Cardiac muscle cell (in vitro differentiated cells and primary cell): ENCODE measurements at regions not wholly inside any gene's neighbourhood (a gene's known extent, or its start where the extent isn't known, plus 50 kb on each side); places are given as distances from the start of the nearest gene placed in this dataset.

Source experiments
- DNase-seq, 2 donors: peaks; one replicate each; pipeline versions ENCODE4 v3.0.0 to v3.0.0-alpha.2; 2010 to 2017; ENCODE audit warnings: low read depth in 1 of 2, low spot score in 1 of 2
- H3K27ac ChIP-seq: fragments of 200-600 bp; sonication (generic); 2 replicates; pipeline ENCODE4 v1.5.1; 2016
- H3K27me3 ChIP-seq: fragments of 200-600 bp; sonication (generic); 2 replicates; pipeline ENCODE4 v1.6.0; 2016; ENCODE audit warnings: control low read depth
- H3K36me3 ChIP-seq: fragments of 200-600 bp; sonication (generic); 2 replicates; pipeline ENCODE4 v1.5.1; 2016; ENCODE audit warnings: control low read depth
- H3K4me1 ChIP-seq: fragments of 200-600 bp; sonication (generic); 2 replicates; pipeline ENCODE4 v1.8.1; 2017; ENCODE audit warnings: low read depth, mild to moderate bottlenecking, mixed run types
- H3K4me3 ChIP-seq: fragments of 200-600 bp; sonication (generic); 2 replicates; pipeline ENCODE4 v1.5.1; 2016; ENCODE audit warnings: mild to moderate bottlenecking
- H3K9me3 ChIP-seq: fragments of 200-600 bp; sonication (generic); 2 replicates; pipeline ENCODE4 v1.5.1; 2017; ENCODE audit warnings: low read depth, mild to moderate bottlenecking, control low read depth
- TF ChIP-seq, protein P1 (sequence below): IDR thresholded peaks from 2 replicates; pipeline ENCODE4 v1.5.1; 2012; ENCODE audit warnings: low read depth, mild to moderate bottlenecking, low read length

GRCh38 chr13:83709426-83710132, 172.7 kb downstream of the SLITRK1 start:
- H3K9me3 ChIP-seq, result no peaks in the 10 kb centered on the region
- TF ChIP-seq, protein P1, sequence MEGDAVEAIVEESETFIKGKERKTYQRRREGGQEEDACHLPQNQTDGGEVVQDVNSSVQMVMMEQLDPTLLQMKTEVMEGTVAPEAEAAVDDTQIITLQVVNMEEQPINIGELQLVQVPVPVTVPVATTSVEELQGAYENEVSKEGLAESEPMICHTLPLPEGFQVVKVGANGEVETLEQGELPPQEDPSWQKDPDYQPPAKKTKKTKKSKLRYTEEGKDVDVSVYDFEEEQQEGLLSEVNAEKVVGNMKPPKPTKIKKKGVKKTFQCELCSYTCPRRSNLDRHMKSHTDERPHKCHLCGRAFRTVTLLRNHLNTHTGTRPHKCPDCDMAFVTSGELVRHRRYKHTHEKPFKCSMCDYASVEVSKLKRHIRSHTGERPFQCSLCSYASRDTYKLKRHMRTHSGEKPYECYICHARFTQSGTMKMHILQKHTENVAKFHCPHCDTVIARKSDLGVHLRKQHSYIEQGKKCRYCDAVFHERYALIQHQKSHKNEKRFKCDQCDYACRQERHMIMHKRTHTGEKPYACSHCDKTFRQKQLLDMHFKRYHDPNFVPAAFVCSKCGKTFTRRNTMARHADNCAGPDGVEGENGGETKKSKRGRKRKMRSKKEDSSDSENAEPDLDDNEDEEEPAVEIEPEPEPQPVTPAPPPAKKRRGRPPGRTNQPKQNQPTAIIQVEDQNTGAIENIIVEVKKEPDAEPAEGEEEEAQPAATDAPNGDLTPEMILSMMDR, result no peak
- H3K4me3 ChIP-seq, result no peak overlapping the region
- no peak overlapping the region for H3K27ac ChIP-seq
- no peaks in the 10 kb centered on the region for H3K27me3 ChIP-seq
- no peaks in the 10 kb centered on the region for H3K36me3 ChIP-seq
- DNase-seq, result no peak
- no peaks in the 10 kb centered on the region for H3K4me1 ChIP-seq

- no peak overlapping the region for H3K27ac ChIP-seq
- no peaks in the 10 kb centered on the region for H3K36me3 ChIP-seq
- DNase-seq, result no peak
- H3K4me3 ChIP-seq, result no peak overlapping the region
- no peaks in the 10 kb centered on the region for H3K4me1 ChIP-seq
- no peaks in the 10 kb centered on the region for H3K27me3 ChIP-seq
- TF ChIP-seq, protein P1, result no peak
- H3K9me3 ChIP-seq, result no peaks in the 10 kb centered on the region
Measured at GRCh38 chr13:83702021-83702420, 180.3 kb downstream of the SLITRK1 start.

- no peak overlapping the region for H3K27ac ChIP-seq
- no peaks in the 10 kb centered on the region for H3K27me3 ChIP-seq
- no peak for DNase-seq
- TF ChIP-seq, protein P1, result no peak
- no peaks in the 10 kb centered on the region for H3K4me1 ChIP-seq
- H3K36me3 ChIP-seq, result no peaks in the 10 kb centered on the region
- no peaks in the 10 kb centered on the region for H3K9me3 ChIP-seq
- H3K4me3 ChIP-seq, result no peak overlapping the region
Measured at GRCh38 chr13:83692800-83693199, 189.5 kb downstream of the SLITRK1 start.

DNA sequence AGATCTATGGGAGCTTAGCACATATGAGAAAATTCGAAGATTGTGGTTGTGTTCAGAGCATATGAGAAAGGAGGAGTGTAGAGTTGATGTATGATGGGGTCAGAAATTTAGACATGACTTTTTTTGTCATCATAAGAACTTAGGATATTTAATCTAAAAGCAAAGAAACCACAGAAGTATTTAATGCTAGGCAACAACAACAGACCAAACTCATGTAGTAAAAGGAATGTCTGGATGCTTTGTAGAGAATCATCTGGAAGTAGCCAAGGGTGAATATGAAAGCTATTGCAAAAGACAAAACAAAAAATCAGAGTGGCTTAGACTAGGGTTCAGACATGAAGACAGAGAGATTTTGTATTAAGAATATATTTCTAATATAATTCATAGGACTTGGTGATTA, 190.3 kb downstream of the SLITRK1 start:
- peak in 1 of 2 donors; percentile 3 for DNase-seq

DNA sequence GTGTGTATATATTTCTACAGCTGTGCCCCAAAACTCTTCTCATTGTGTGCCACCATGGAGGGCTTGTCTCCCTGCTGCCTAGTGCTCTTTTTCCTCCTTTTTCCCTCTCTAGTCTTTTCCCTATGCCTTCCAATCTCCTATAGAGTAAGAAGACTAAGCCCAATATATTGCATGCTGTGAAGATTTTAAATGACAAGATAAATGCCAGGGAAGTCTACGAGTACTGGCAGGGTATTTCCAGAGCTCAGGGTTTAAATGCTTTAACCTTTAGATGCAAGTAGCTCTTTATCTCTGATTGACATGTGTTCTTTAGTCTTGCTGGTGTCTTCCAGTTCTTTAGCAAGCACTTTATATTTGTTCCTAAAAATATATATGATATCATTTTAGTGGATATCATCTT, 200.7 kb downstream of the SLITRK1 start:
- Histone ChIP-seq H3K27me3 (no peaks in the 10 kb centered on the region), H3K9me3 (no peaks in the 10 kb centered on the region), H3K27ac (no peak overlapping the region), H3K36me3 (no peaks in the 10 kb centered on the region), H3K4me3 (no peak overlapping the region), H3K4me1 (no peaks in the 10 kb centered on the region)
- DNase-seq, result no peak
- TF ChIP-seq, protein P1, result no peak

More for the DNA sequence above, 190.3 kb downstream of the SLITRK1 start:
- TF ChIP-seq, protein P1, result no peak
- Histone ChIP-seq H3K4me3 (no peak overlapping the region), H3K9me3 (no peaks in the 10 kb centered on the region), H3K36me3 (no peaks in the 10 kb centered on the region), H3K27ac (no peak overlapping the region), H3K4me1 (no peaks in the 10 kb centered on the region), H3K27me3 (no peaks in the 10 kb centered on the region)
